Nephron (organoid): ENCODE measurements at regions not wholly inside any gene's neighbourhood (a gene's known extent, or its start where the extent isn't known, plus 50 kb on each side); places are given as distances from the start of the nearest gene placed in this dataset.

Source experiments
- H3K27ac Mint-ChIP-seq, 3 experiments: 2 replicates each; pipeline ENCODE4 v1.8.0; 2020; ENCODE audit warnings: mixed read lengths in 3 of 3, mild to moderate bottlenecking in 2 of 3, moderate library complexity in 1 of 3
- H3K27me3 Mint-ChIP-seq: 2 replicates; pipeline ENCODE4 v1.8.0; 2021; ENCODE audit warnings: low read depth, mild to moderate bottlenecking, moderate library complexity, mixed read lengths
- H3K36me3 Mint-ChIP-seq: 2 replicates; pipeline ENCODE4 v1.8.0; 2020; ENCODE audit warnings: low read depth, mixed read lengths
- H3K4me1 Mint-ChIP-seq: 2 replicates; pipeline ENCODE4 v1.8.0; 2020; ENCODE audit warnings: mixed read lengths
- H3K4me3 Mint-ChIP-seq, 3 experiments: 2 replicates each; pipeline ENCODE4 v1.8.0; 2020; ENCODE audit warnings: mild to moderate bottlenecking in 3 of 3, mixed read lengths in 3 of 3, moderate library complexity in 2 of 3
- H3K9me3 Mint-ChIP-seq: 2 replicates; pipeline ENCODE4 v1.8.0; 2020; ENCODE audit warnings: mixed read lengths
- TF ChIP-seq, protein P1 (sequence below), 3 experiments: fragments of 200-600 bp; sonication (generic); IDR thresholded peaks; one replicate each; pipeline ENCODE4 v1.5.0; 2021; ENCODE audit warnings: antibody characterized with exemption in 3 of 3; ENCODE audit not compliant: unreplicated experiment in 3 of 3

DNA sequence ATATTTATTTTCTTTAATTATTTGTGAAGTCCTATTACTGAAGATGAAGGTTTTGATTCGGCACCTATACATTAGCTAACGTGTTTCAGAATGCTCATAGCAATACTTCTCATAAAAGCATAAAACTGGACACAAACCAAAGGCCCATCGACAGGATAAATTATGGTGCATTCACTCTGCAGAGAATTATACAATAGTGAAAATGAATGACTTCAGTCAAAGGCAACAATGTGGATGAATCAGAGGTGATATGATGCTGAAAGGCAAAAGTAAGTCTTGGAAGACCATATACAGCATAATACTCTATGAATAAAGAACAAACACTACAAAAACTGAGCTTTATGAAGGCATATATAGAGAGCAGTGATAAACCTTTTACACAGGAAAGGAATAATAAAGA is 156.6 kb upstream of the EGLN3 start:
- Mint-ChIP-seq H3K27me3 (peaks cover 10% of the 10 kb centered on the region), H3K9me3 (no peaks in the 10 kb centered on the region), H3K36me3 (no peaks in the 10 kb centered on the region), H3K4me1 (peaks cover 22% of the 10 kb centered on the region), H3K27ac (no peak overlapping the region), H3K4me3 (no peak overlapping the region)
- TF ChIP-seq, protein P1, sequence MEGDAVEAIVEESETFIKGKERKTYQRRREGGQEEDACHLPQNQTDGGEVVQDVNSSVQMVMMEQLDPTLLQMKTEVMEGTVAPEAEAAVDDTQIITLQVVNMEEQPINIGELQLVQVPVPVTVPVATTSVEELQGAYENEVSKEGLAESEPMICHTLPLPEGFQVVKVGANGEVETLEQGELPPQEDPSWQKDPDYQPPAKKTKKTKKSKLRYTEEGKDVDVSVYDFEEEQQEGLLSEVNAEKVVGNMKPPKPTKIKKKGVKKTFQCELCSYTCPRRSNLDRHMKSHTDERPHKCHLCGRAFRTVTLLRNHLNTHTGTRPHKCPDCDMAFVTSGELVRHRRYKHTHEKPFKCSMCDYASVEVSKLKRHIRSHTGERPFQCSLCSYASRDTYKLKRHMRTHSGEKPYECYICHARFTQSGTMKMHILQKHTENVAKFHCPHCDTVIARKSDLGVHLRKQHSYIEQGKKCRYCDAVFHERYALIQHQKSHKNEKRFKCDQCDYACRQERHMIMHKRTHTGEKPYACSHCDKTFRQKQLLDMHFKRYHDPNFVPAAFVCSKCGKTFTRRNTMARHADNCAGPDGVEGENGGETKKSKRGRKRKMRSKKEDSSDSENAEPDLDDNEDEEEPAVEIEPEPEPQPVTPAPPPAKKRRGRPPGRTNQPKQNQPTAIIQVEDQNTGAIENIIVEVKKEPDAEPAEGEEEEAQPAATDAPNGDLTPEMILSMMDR (IDR thresholded peaks at IDR 0.05; ENCODE audit: unreplicated experiment in 3 of 3): no peak

DNA sequence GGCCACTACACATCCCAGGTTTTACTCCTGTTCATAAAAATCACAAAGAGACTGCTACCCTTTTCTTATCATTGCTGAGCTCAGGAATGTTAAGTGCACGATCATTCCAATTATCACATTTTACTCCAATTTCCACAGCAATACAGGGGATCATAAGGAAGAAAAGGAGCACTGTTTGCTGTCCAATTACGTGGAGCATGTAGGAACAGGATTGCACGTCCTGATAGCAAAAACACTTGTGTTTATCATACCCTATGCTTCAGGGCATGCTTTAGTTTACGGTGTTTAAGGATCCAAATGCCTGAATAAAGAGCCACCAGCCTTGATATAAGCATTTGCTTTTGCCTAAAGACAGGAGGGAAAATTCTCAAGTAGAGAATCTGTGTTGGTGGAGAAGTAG is 155.4 kb upstream of the EGLN3 start:
- no peak overlapping the region for H3K4me3 Mint-ChIP-seq
- H3K27me3 Mint-ChIP-seq: peaks cover 10% of the 10 kb centered on the region
- TF ChIP-seq, protein P1 (IDR thresholded peaks at IDR 0.05; ENCODE audit: unreplicated experiment in 3 of 3): no peak
- peaks cover 17% of the 10 kb centered on the region for H3K4me1 Mint-ChIP-seq
- no peaks in the 10 kb centered on the region for H3K36me3 Mint-ChIP-seq
- H3K27ac Mint-ChIP-seq: no peak overlapping the region
- H3K9me3 Mint-ChIP-seq: no peaks in the 10 kb centered on the region

DNA sequence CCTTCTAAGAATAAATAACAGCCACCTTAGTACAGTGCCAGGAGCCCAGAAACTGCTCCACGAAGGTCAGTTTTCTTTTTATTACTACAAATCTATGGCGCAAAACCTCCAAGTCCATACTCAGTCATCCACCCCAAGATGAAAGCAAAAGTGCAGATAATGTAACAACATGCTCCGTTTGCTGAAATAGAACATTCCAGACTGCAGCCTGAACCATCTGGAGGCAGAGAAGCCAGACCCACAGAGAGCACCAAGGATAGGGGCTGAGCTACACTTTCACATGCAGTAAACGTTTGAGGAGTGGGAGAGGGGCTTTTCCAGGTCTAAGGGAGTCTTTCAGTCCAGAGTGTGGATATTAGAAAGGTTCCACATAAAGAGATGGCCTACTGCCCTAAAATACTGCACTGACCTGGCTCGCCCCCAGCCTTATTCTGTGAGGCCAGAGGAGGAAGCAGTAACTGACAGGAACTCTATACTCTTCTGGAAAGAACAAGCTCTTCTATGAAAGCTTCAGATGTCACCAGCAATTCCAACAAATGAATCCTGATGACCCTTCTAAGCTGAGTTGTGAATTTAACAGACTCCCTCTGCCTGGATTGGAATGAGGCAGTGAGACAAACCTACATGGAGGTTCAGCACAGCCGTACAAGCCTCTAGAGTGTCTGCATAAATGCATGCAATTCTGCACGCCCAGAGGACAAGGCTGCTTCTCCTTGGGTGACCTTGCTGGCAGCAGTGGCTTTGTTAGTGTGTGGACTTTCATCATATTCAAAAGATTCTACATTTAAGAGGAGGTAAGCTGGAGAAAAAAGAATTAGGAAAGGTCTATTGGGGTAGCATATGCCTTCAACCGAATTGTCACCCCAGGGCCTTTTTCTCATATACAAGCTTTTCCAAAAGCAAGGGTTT is 153.9 kb upstream of the EGLN3 start:
- TF ChIP-seq, protein P1 (IDR thresholded peaks at IDR 0.05; ENCODE audit: unreplicated experiment in 3 of 3): no peak
- Mint-ChIP-seq H3K27me3 (peaks cover 15% of the 10 kb centered on the region), H3K9me3 (no peaks in the 10 kb centered on the region), H3K36me3 (no peaks in the 10 kb centered on the region), H3K4me3 (no peak overlapping the region), H3K27ac (no peak overlapping the region), H3K4me1 (peaks cover 25% of the 10 kb centered on the region)

DNA sequence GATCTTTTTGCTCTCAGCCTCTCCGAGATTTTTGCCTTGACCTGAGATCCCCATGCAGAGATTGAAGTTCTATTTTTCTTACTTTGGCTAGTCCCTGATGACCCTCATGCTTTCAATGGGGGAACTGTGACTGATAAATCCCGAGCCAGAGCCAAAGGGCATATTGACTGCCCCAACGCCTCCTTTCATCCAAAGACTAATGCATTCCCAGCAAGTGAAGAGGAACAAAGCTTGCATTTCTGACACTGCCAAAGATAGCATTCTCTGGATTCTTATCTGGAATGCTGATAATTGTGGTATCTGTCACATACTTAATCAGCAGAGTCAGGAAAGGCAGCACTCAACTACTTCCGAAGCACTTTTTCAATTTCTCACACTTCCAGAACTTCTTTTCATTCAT is 152.3 kb upstream of the EGLN3 start:
- TF ChIP-seq, protein P1 (IDR thresholded peaks at IDR 0.05; ENCODE audit: unreplicated experiment in 3 of 3): no peak
- Mint-ChIP-seq H3K36me3 (no peaks in the 10 kb centered on the region), H3K27ac (no peak overlapping the region), H3K4me1 (peaks cover 39% of the 10 kb centered on the region), H3K27me3 (peaks cover 17% of the 10 kb centered on the region), H3K4me3 (no peak overlapping the region), H3K9me3 (no peaks in the 10 kb centered on the region)

DNA sequence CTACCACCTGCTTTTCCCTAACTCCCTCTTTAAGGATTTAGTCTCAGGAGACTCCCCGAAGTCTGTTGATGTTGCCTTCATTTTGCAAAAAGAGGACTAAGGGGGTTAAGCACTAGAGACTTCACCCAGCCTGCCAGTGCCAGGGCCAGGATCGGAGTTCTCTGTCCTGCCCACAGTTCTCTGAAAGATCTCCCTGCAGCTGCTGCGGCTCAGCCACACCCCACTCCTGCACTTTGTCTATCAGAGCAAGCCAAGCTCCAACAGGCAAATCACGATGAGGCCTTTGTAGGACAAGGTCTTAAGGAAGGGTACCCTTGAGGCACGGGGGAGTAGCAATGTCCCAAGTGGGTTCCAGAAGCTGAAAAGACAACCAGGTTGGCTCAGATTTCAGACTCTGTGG is 148.8 kb upstream of the EGLN3 start:
- peaks cover 22% of the 10 kb centered on the region for H3K27me3 Mint-ChIP-seq
- H3K4me3 Mint-ChIP-seq: no peak overlapping the region
- H3K36me3 Mint-ChIP-seq: no peaks in the 10 kb centered on the region
- TF ChIP-seq, protein P1 (IDR thresholded peaks at IDR 0.05; ENCODE audit: unreplicated experiment in 3 of 3): no peak
- no peaks in the 10 kb centered on the region for H3K9me3 Mint-ChIP-seq
- peaks cover 37% of the 10 kb centered on the region for H3K4me1 Mint-ChIP-seq
- H3K27ac Mint-ChIP-seq: no peak overlapping the region

DNA sequence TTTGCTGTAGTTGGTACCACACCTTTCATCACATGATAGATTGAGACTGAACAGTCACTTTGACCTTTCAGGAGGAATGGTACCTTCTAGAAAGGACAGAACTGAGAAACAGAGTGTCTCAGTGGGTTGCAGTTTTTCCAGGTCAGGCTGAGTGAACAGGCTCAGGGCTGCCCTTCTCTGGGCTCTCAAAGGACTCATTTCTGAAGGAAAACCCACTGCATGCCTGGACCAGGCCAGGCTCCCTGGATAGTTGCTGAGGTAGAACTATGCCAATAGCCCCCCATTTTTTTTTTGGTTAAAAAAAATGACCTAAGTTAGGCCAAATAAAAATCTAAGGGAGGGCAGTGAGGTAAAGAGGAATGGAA is 148.1 kb upstream of the EGLN3 start:
- Mint-ChIP-seq H3K9me3 (no peaks in the 10 kb centered on the region), H3K36me3 (no peaks in the 10 kb centered on the region), H3K27me3 (peaks cover 22% of the 10 kb centered on the region), H3K4me3 (no peak overlapping the region), H3K27ac (peak overlapping the region; percentile 29 to 62 (median 52)), H3K4me1 (peaks cover 33% of the 10 kb centered on the region)
- TF ChIP-seq, protein P1 (IDR thresholded peaks at IDR 0.05; ENCODE audit: unreplicated experiment in 3 of 3): peak in 1 of 3 experiments; percentile 5
